SW480 (cell line): ENCODE measurements at regions not wholly inside any gene's neighbourhood (a gene's known extent, or its start where the extent isn't known, plus 50 kb on each side); places are given as distances from the start of the nearest gene placed in this dataset.

Experiments used
- DNase-seq: peaks from one replicate; pipeline ENCODE4 v3.0.0-alpha.2; 2016; ENCODE audit warnings: low spot score

- DNase-seq, result no peak
Measured at GRCh38 chr3:10583798-10584708, 78.7 kb upstream of the ATP2B2 start.

GRCh38 chr3:10585945-10586344 lies 80.6 kb upstream of the ATP2B2 start:
- no peak for DNase-seq

GRCh38 chr3:10594915-10595314 lies 89.5 kb upstream of the ATP2B2 start:
- DNase-seq, result peak; percentile 64

GRCh38 chr3:10596746-10597448 lies 91.5 kb upstream of the ATP2B2 start:
- DNase-seq, result no peak

- no peak for DNase-seq
Measured at GRCh38 chr3:10597733-10598132, 92.3 kb upstream of the ATP2B2 start.

GRCh38 chr3:10599017-10599416 lies 93.6 kb upstream of the ATP2B2 start:
- no peak for DNase-seq

GRCh38 chr3:10599444-10599843 lies 94.1 kb upstream of the ATP2B2 start:
- peak; percentile 20 for DNase-seq

- peak; percentile 23 for DNase-seq
Measured at GRCh38 chr3:10600296-10600714, 94.9 kb upstream of the ATP2B2 start.

- peak; percentile 46 for DNase-seq
Measured at GRCh38 chr3:10600726-10601125, 95.3 kb upstream of the ATP2B2 start.

GRCh38 chr3:10601151-10601856 lies 95.9 kb upstream of the ATP2B2 start:
- no peak for DNase-seq

GRCh38 chr3:10601857-10602230 lies 96.5 kb upstream of the ATP2B2 start:
- DNase-seq, result no peak

GRCh38 chr3:10602271-10602670 lies 96.9 kb upstream of the ATP2B2 start:
- no peak for DNase-seq

- peak; percentile 11 for DNase-seq
Measured at GRCh38 chr3:10602769-10603768, 97.7 kb upstream of the ATP2B2 start.

- DNase-seq, result no peak
Measured at GRCh38 chr3:10609134-10609533, 103.7 kb upstream of the ATP2B2 start.

- no peak for DNase-seq
Measured at GRCh38 chr3:10614168-10614567, 108.8 kb upstream of the ATP2B2 start.

GRCh38 chr3:10615715-10616114 lies 110.3 kb upstream of the ATP2B2 start:
- no peak for DNase-seq

- no peak for DNase-seq
Measured at GRCh38 chr3:10616321-10616720, 110.9 kb upstream of the ATP2B2 start.

- no peak for DNase-seq
Measured at GRCh38 chr3:10619989-10620832, 114.8 kb upstream of the ATP2B2 start.

- no peak for DNase-seq
Measured at GRCh38 chr3:10620833-10621082, 115.4 kb upstream of the ATP2B2 start.

- no peak for DNase-seq
Measured at GRCh38 chr3:10623578-10624275, 118.3 kb upstream of the ATP2B2 start.
